ENCODE measurements at regions not wholly inside any gene's neighbourhood (a gene's known extent, or its start where the extent isn't known, plus 50 kb on each side); places are given as distances from the start of the nearest gene placed in this dataset.

DNA sequence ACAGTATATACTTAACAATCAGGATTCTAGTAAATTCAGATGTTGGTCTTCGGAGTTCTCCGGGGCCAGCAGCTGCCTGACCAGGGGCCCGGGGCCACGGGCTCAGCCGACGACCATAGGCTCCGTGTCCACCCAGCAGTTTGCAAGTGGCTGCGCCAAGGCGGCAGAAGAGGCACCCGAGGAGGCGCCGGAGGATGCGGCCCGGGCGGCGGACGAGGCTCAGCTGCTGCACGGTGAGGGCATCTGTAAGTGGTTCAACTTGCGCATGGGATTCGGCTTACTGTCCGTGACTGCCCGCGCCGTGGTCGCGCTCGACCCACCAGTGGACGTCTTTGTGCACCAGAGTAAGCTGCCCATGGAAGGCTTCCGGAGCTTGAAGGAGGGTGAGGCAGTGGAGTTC is 136.3 kb downstream of the NUP35 start:
- CTCF ChIA-PET: interaction anchor here (1.9 to 2.5 kb wide), 2 partner anchors 11 to 12 kb away, joined by 4 to 27 read pairs; no protein-coding TSS in a partner anchor
- dilution Hi-C loops (cut with MboI; ENCODE audit: extremely low pct_ligation_motif_present, low sequenced_read_pairs): no loop called here

More for the DNA sequence above, 136.3 kb downstream of the NUP35 start:
- no peak for DNase-seq (ENCODE audit: low read depth, low spot score)
- Histone ChIP-seq H3K79me2 (ENCODE audit: control insufficient read depth, insufficient read depth, low read length) (no peaks in the 10 kb centered on the region), H3K27ac (ENCODE audit: insufficient read depth, low read depth, low read length) (no peak overlapping the region), H3K27me3 (ENCODE audit: control insufficient read depth in 2 of 2, insufficient read depth in 2 of 2, low read length in 2 of 2) (no peaks in the 10 kb centered on the region), H3K4me1 (ENCODE audit: control insufficient read depth, extremely low read depth, insufficient read depth, low read length) (no peaks in the 10 kb centered on the region), H3K4me2 (ENCODE audit: insufficient read depth, low read length) (no peak overlapping the region), H3K36me3 (ENCODE audit: control insufficient read depth in 2 of 2, extremely low read depth in 1 of 2, insufficient read depth in 2 of 2, low read length in 2 of 2) (no peaks in the 10 kb centered on the region), H3K9me1 (replicated peaks; ENCODE audit: control insufficient read depth, extremely low read depth, insufficient read depth, low read length) (no peaks in the 10 kb centered on the region), H3K9me3 (replicated peaks; ENCODE audit: control insufficient read depth, insufficient read depth, low read length) (no peaks in the 10 kb centered on the region), H3K4me3 (replicated peaks in 1 of 3; ENCODE audit: insufficient read depth in 1 of 3, low read depth in 1 of 3, low read length in 3 of 3) (no peak overlapping the region), H2AFZ (ENCODE audit: low read depth, low read length) (no peak overlapping the region), H3K9ac (replicated peaks; ENCODE audit: extremely low read depth, insufficient read depth, low read length) (no peak overlapping the region), H4K20me1 (replicated peaks; ENCODE audit: control insufficient read depth, extremely low read depth, insufficient read depth, low read length) (no peaks in the 10 kb centered on the region)
- no peak for FAIRE-seq
- TF ChIP-seq JUN (IDR thresholded peaks at IDR 0.05; ENCODE audit: borderline replicate concordance, insufficient read depth, insufficient read length, low read depth): no peak
- TF ChIP-seq FOS (IDR thresholded peaks at IDR 0.05; ENCODE audit: borderline replicate concordance, insufficient read depth, low read length): no peak
- TF ChIP-seq POLR2A (IDR thresholded peaks at IDR 0.05; ENCODE audit: low read depth, low read length): no peak
- TF ChIP-seq, protein P1, sequence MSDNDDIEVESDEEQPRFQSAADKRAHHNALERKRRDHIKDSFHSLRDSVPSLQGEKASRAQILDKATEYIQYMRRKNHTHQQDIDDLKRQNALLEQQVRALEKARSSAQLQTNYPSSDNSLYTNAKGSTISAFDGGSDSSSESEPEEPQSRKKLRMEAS (IDR thresholded peaks at IDR 0.05; ENCODE audit: insufficient read depth, insufficient read length): no peak
- no peak for TF ChIP-seq POLR2AphosphoS5 (IDR thresholded peaks at IDR 0.05; ENCODE audit: insufficient read depth, low read depth, low read length)
- no peak for TF ChIP-seq EZH2 (IDR thresholded peaks at IDR 0.05; ENCODE audit: borderline replicate concordance, low read depth, low read length, severe bottlenecking)
- TF ChIP-seq, protein P2, sequence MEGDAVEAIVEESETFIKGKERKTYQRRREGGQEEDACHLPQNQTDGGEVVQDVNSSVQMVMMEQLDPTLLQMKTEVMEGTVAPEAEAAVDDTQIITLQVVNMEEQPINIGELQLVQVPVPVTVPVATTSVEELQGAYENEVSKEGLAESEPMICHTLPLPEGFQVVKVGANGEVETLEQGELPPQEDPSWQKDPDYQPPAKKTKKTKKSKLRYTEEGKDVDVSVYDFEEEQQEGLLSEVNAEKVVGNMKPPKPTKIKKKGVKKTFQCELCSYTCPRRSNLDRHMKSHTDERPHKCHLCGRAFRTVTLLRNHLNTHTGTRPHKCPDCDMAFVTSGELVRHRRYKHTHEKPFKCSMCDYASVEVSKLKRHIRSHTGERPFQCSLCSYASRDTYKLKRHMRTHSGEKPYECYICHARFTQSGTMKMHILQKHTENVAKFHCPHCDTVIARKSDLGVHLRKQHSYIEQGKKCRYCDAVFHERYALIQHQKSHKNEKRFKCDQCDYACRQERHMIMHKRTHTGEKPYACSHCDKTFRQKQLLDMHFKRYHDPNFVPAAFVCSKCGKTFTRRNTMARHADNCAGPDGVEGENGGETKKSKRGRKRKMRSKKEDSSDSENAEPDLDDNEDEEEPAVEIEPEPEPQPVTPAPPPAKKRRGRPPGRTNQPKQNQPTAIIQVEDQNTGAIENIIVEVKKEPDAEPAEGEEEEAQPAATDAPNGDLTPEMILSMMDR (IDR thresholded peaks at IDR 0.05; ENCODE audit: extremely low read depth in 1 of 2, insufficient read depth in 1 of 2, low read depth in 1 of 2, low read length in 2 of 2): no peak
- TF ChIP-seq GATA2 (IDR thresholded peaks at IDR 0.05; ENCODE audit: insufficient read depth, insufficient read length, low read depth, low read length): no peak
- no peak for TF ChIP-seq MYC (IDR thresholded peaks at IDR 0.05; ENCODE audit: low read depth, low read length)
- POLR2A ChIA-PET: no interaction called here
- intact Hi-C loops (cut with micrococcal nuclease): no loop called here
- no TSS peak for BruUV-seq (replicated peaks)

Measured in endothelial cell of umbilical vein (primary cell).